Activated CD8-positive, alpha-beta memory T cell treated with anti-CD3 and anti-CD28 coated beads for 36 hours (primary cell): ENCODE measurements at regions not wholly inside any gene's neighbourhood (a gene's known extent, or its start where the extent isn't known, plus 50 kb on each side); places are given as distances from the start of the nearest gene placed in this dataset.
"Not testable (repeated sequence)": the region's sequence is repeated elsewhere in the genome, so short reads cannot be mapped to it uniquely, and the experiment has no call there.

ENCODE experiments used
- CTCF ChIA-PET: fragments of 350-600 bp; sonication (Branson Sonifier 250); formaldehyde crosslinking; loops from one replicate; lab custom pipeline; 2021; ENCODE audit warnings: antibody characterized with exemption; lab: Charles Lee
- POLR2A ChIA-PET: fragments of 350-600 bp; sonication (Branson Sonifier 250); formaldehyde crosslinking; loops from one replicate; lab custom pipeline; 2021; ENCODE audit warnings: antibody characterized with exemption; lab: Charles Lee

DNA sequence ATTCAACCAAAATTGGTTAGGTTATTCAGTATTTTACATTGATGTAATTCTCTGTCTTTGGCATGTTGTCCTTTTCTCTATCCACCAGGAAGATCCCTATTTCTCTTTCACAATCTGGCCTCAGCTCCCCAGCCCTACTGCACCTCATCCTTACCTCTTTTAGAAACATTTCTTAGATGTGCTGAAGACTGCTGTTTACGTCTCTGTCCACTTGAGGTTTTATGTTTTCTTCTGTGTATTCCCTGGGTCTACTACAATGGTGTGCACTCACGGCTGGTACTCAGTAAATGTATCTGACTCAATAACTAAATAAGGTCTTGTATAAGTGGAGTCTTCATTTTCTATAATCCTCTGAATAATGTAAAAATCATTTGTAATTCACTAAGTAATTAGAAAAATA is 822.7 kb downstream of the DTWD2 start:
- ChIA-PET CTCF (no interaction called here), POLR2A (no interaction called here)

DNA sequence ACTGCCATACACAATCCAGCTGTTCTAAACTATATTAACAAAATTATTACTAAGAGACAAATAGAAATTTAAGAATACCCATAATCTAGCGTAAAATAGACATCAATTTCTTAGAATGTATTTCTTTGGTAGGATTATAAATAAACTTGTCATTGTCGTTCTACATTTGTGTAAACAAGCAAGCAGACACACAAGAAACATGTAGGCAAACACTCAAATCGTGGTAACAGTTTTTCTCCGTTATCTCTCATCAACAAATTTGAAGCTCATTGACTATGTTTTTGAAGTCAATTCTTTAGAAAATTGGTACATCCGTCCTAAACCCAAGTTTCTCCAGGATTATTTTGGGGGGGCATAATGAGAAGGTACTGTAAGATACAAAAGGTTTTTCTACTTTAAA is 832.2 kb downstream of the DTWD2 start:
- POLR2A ChIA-PET = no interaction called here
- CTCF ChIA-PET = no interaction called here

DNA sequence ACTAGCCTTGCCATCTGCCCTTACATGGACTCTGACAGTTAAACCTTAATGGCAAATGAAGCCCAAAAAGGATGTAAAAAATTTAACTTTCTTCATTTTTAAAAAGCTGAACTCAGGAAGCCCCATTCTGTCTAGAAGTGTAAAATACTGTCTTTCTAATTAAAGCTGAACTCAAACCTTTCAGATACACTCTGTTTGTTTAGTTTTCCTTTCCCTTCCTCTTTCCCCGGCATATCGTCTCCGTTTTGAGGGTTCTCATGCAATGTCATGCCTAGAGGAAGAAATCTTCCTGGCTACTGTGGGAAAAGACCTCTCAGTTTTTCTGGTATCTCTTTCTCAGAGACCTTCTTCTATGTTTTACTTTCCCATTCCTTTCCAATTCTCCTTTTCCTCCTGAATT is 841.5 kb downstream of the DTWD2 start:
- ChIA-PET POLR2A (no interaction called here), CTCF (no interaction called here)

GRCh38 chr5:118144540-118144939 is 843.8 kb downstream of the DTWD2 start:
- CTCF ChIA-PET = no interaction called here

GRCh38 chr5:118139361-118139760 is 849.0 kb downstream of the DTWD2 start:
- ChIA-PET CTCF (no interaction called here), POLR2A (no interaction called here)

More at GRCh38 chr5:118144540-118144939, 843.8 kb downstream of the DTWD2 start:
- POLR2A ChIA-PET = no interaction called here

DNA sequence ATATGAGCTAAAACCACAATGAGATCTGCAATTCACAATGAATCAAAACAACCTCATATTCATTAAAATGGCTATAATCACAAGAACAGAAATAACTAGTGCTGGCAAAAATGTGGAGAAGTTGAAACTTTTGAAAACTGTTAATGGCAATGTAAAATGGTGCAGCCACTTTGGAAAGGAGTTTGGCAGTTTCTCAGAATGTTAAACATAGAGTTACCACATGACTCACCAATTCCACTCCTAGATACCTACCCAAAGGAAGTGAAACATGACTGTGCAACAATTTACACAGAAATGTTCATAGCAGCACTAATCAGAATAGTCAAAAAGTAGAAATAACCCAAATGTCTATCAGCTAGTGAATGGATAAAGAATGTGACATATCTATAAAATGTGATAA is 862.2 kb downstream of the DTWD2 start:
- CTCF ChIA-PET = no interaction called here
- POLR2A ChIA-PET = no interaction called here

DNA sequence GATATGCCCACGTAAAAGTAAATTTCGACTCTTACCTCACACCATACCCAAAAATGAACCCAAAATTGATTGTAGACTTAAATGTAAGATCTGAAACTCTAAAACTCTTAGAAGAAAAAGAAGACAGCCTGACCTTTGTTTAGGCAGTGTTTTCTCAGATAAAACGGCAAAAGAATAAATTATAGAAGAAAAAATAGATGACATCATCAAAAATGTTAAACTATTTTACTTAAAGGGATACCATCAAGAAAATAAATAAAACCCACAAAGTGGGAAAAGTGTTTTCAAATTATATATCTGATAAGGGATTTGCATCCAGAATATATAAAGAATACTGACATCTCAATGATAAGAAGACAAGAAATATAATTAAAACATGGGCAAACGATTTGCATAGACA is 862.7 kb downstream of the DTWD2 start:
- POLR2A ChIA-PET = no interaction called here
- CTCF ChIA-PET = no interaction called here

DNA sequence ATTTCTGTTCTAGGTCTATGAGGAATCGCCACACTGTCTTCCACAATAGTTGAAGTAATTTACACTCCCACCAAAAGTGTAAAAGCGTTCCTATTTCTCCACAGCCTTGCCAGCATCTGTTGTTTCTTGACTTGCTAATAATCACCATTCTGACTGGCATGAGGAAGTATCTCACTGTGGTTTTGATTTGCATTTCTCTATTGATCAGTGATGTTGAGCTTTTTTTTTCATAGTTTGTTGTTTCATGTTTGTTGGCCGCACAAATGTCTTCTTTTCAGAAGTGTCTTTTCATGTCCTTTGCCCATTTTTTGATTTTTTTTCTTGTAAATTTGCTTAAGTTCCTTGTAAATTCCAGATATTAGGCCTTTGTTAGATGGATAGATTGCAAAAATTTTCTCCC is 867.1 kb downstream of the DTWD2 start:
- CTCF ChIA-PET = no interaction called here
- POLR2A ChIA-PET = no interaction called here

GRCh38 chr5:118115791-118116190 is 872.6 kb downstream of the DTWD2 start:
- POLR2A ChIA-PET = no interaction called here
- CTCF ChIA-PET = no interaction called here

- ChIA-PET CTCF (no interaction called here), POLR2A (no interaction called here)
Measured at GRCh38 chr5:118111956-118112355, 876.4 kb downstream of the DTWD2 start.

DNA sequence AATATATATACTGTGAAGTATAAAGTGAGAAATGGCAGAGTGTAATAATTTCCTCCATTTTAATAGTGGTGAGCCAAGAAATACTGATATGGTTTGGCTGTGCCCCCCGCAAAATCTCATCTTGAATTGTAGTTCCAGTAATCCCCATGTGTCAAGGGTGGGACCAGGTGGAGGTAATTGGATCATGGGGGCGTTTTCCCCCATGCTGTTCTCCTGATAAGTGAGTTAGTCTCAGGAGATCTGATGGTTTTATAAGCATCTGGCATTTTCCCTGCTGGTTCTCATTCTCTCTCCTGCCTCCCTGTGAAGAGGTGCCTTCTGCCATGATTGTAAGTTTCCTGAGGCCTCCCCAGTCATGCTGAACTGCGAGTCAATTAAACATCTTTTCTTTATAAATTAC is 881.1 kb downstream of the DTWD2 start:
- CTCF ChIA-PET, POLR2A ChIA-PET: not testable (repeated sequence)

DNA sequence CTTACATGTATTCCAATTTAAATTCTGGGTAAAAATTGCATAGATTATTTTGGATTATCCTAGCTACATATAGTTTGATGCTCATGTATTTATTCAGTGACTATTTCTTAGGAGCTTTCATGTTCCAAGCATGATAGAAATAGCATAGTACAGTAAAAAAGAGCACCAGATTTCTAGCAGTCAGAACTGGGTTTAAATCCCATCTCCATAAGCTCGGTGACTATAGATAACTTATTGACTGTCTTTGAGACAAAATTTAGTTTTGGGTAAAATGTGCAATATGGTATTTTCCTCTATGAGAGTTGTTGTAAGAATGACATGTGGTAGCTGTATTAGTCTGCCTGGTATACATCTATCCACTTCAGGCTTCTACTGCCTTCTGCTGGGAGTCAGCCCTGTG is 889.6 kb downstream of the DTWD2 start:
- POLR2A ChIA-PET = no interaction called here
- CTCF ChIA-PET = no interaction called here

DNA sequence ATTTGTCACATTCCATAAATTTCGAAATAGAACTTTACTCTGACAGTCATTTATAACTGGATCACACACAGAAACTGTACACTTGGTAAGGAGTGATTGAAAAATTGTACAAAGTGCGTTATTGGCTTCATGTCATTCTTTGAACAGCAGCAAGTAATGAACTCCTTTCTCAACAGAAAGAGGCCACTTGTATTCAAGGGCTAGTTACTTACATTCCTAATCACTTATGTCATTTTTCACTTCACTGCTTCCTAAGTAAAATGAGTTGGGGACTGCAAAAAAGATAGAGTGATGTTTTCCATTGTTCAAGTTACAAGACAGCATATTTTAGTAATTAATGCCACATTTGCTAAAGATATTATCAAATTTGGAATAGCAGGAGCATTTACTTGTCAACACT is 893.2 kb downstream of the DTWD2 start:
- ChIA-PET CTCF (no interaction called here), POLR2A (no interaction called here)

GRCh38 chr5:118088448-118088847 is 899.9 kb downstream of the DTWD2 start:
- POLR2A ChIA-PET = no interaction called here

GRCh38 chr5:118076490-118076889 is 911.9 kb downstream of the DTWD2 start:
- CTCF ChIA-PET = no interaction called here
- POLR2A ChIA-PET = no interaction called here

More at GRCh38 chr5:118088448-118088847, 899.9 kb downstream of the DTWD2 start:
- CTCF ChIA-PET = no interaction called here

GRCh38 chr5:118070041-118070440 is 918.3 kb downstream of the DTWD2 start:
- CTCF ChIA-PET = no interaction called here
- POLR2A ChIA-PET = no interaction called here

DNA sequence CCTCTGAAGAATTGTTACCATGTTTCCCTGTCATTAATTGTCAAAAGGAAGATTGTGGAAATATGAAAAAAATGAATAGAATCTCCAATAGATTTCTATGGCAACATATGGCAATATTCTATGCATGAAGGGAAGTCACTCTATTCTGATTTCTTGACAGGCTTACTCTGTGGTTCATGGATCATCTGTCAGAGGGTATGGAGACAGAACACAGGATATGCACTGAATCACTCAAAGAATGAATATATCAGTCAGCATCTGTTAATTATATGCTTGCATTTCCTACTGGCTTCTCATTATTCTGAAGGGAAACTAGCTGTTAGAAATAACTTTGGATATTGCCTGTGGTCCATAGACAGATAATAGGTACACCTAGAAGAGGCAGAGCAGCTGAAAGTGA is 918.9 kb downstream of the DTWD2 start:
- POLR2A ChIA-PET = no interaction called here
- CTCF ChIA-PET = no interaction called here

GRCh38 chr5:118068886-118069285 is 919.5 kb downstream of the DTWD2 start:
- ChIA-PET CTCF (no interaction called here), POLR2A (no interaction called here)

DNA sequence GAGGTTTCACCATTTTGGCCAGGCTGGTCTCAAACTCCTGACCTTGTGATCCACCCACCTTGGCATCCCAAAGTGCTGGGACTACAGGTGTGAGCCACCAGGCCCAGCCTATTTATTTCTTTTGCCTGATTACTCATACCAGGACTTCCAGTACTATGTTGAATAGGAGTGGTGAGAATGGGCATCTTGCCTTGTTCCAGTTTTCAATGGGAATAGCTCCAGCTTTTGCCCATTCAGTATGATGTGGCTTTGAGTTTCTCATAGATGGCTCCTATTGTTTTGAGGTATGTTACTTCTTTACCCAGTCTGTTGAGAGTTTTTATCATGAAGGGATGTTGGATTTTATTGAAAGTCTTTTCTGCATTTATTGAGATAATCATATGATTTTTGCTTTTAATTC is 924.5 kb downstream of the DTWD2 start:
- CTCF ChIA-PET, POLR2A ChIA-PET: not testable (repeated sequence)

DNA sequence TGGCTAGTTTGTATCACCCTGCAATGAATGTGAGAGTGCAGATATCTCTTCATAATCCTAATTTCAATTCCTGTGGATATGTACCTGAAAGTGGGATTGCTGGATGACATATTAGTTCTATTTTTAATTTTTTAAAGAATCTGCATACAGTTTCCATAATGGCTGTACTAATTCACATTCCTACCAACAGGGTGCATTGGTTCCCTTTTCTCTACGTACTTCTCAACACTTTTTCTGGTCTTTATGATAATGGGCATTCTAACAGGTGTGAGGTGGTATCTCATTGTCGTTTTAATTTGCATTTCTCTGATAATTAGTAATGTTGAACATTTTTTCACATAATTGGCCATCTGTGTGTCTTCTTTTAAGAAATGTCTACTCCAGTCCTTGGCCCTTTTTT is 927.5 kb downstream of the DTWD2 start:
- ChIA-PET CTCF (no interaction called here), POLR2A (no interaction called here)

GRCh38 chr5:118052503-118052902 is 935.8 kb downstream of the DTWD2 start:
- CTCF ChIA-PET = no interaction called here

DNA sequence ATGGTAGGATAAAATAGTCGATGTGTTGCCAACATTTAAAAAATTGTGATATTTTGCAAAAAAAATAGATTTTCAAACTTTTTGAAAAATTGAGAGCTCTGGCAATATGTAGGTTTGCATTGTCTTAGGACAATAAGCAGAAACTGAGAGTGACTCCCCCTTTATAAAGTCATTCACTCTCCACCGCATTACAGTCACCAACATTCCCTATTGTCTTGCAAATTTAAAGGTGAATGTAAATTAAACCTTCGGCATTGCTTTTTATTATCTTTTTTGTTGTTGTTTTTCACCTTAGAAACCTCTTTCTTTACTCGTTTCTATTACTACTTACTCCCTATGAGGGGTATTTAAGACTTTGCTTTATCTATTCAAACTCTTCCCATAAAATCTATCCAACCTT is 944.2 kb downstream of the DTWD2 start:
- ChIA-PET CTCF (no interaction called here), POLR2A (no interaction called here)

More at GRCh38 chr5:118052503-118052902, 935.8 kb downstream of the DTWD2 start:
- POLR2A ChIA-PET = no interaction called here

DNA sequence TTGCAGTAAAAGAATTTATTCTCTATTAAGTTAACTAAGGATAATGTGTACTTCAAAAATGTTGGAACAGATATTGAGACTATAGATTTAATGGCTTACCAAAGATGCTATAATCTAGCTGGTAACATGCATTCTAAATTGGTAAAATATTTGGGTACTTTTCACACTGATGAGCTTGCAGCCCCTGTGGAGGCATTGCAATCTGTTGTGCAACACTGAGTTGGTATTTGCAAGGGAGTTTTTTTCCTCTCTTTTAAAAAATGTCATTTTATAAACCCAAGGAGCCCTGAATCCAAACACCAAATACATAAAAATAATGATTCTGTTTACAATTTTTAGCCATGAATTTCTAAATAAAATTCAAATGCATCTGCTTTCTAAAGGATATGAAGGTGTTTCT is 944.8 kb downstream of the DTWD2 start:
- ChIA-PET POLR2A (no interaction called here), CTCF (no interaction called here)
